Vagina (tissue), 2 donors: ENCODE measurements at regions not wholly inside any gene's neighbourhood (a gene's known extent, or its start where the extent isn't known, plus 50 kb on each side); places are given as distances from the start of the nearest gene placed in this dataset.

Experiments
- DNase-seq, 2 donors: peaks; one replicate each; pipeline ENCODE4 v3.0.0-alpha.2; 2017; ENCODE audit errors: extremely low spot score in 2 of 2
- H3K27ac ChIP-seq: fragments of 200-600 bp; sonication (generic); one replicate; pipeline ENCODE4 v1.5.1; 2019
- H3K27me3 ChIP-seq: fragments of 200-600 bp; sonication (generic); one replicate; pipeline ENCODE4 v1.5.1; 2019
- H3K36me3 ChIP-seq, 2 donors: fragments of 200-600 bp; sonication (generic); one replicate each; pipeline ENCODE4 v1.5.1; 2017 to 2019
- H3K4me1 ChIP-seq: fragments of 200-600 bp; sonication (generic); one replicate; pipeline ENCODE4 v1.5.1; 2019
- H3K4me3 ChIP-seq, 2 donors: fragments of 200-600 bp; sonication (generic); 1 replicate in 1 of 2; 2 replicates in 1 of 2; pipeline ENCODE4 v1.5.1; 2016 to 2019
- H3K9me3 ChIP-seq: fragments of 200-600 bp; sonication (generic); one replicate; pipeline ENCODE4 v1.5.1; 2019
- POLR2A ChIP-seq, 2 donors: fragments of 450-650 bp; IDR thresholded peaks; one replicate each; pipeline ENCODE4 v1.6.1; 2017; ENCODE audit warnings: antibody characterized with exemption in 2 of 2, mild to moderate bottlenecking in 2 of 2, moderate library complexity in 2 of 2
- POLR2AphosphoS5 ChIP-seq, 2 donors: sonication (generic); formaldehyde crosslinking; IDR thresholded peaks; one replicate each; pipeline ENCODE4 v1.9.0; 2017; ENCODE audit warnings: antibody characterized with exemption in 2 of 2, mild to moderate bottlenecking in 2 of 2, low read depth in 1 of 2; ENCODE audit not compliant: insufficient read depth in 1 of 2
- intact Hi-C: fragments of 100-400 bp; cut with DNase I; formaldehyde crosslinking; loops from one replicate; pipeline ENCODE4 v1.15.1; 2023
- TF ChIP-seq, protein P1 (sequence below), 3 experiments: fragments of 450-650 bp in 2 of 3; fragments of 200-600 bp in 1 of 3; sonication (generic) in 1 of 3; IDR thresholded peaks; one replicate each; pipeline ENCODE4 v1.5.1; 2017 to 2019; ENCODE audit warnings: antibody characterized with exemption in 3 of 3, mild to moderate bottlenecking in 2 of 3, moderate library complexity in 2 of 3

DNA sequence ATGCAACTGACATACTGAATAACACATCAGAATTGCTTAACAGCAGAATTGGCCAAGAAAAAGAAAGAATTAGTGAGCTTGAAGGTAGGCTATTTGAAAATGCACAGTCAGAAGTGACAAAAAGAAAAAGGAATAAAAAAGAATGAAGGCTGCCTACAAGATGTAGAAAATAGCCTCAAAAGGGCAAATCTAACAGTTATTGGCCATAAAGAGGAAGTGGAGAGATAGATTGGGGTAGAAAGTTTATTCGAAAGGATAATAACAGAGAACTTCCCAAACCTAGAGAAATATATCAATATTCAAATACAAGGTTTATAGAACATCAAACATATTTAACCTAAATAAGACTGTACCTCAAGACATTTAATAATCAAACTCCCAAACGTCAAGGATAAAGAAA, 67.5 kb downstream of the ATP6V1G3 start:
- Histone ChIP-seq H3K27ac (no peak overlapping the region), H3K4me1 (no peaks in the 10 kb centered on the region), H3K27me3 (no peaks in the 10 kb centered on the region), H3K4me3 (no peak overlapping the region), H3K9me3 (no peaks in the 10 kb centered on the region), H3K36me3 (no peaks in the 10 kb centered on the region)
- intact Hi-C loops = no loop called here
- no peak for TF ChIP-seq POLR2A (IDR thresholded peaks at IDR 0.05)
- TF ChIP-seq, protein P1, sequence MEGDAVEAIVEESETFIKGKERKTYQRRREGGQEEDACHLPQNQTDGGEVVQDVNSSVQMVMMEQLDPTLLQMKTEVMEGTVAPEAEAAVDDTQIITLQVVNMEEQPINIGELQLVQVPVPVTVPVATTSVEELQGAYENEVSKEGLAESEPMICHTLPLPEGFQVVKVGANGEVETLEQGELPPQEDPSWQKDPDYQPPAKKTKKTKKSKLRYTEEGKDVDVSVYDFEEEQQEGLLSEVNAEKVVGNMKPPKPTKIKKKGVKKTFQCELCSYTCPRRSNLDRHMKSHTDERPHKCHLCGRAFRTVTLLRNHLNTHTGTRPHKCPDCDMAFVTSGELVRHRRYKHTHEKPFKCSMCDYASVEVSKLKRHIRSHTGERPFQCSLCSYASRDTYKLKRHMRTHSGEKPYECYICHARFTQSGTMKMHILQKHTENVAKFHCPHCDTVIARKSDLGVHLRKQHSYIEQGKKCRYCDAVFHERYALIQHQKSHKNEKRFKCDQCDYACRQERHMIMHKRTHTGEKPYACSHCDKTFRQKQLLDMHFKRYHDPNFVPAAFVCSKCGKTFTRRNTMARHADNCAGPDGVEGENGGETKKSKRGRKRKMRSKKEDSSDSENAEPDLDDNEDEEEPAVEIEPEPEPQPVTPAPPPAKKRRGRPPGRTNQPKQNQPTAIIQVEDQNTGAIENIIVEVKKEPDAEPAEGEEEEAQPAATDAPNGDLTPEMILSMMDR (IDR thresholded peaks at IDR 0.05) = no peak
- no peak for TF ChIP-seq POLR2AphosphoS5 (IDR thresholded peaks at IDR 0.05; ENCODE audit: insufficient read depth in 1 of 2, low read depth in 1 of 2)
- no peak for DNase-seq

DNA sequence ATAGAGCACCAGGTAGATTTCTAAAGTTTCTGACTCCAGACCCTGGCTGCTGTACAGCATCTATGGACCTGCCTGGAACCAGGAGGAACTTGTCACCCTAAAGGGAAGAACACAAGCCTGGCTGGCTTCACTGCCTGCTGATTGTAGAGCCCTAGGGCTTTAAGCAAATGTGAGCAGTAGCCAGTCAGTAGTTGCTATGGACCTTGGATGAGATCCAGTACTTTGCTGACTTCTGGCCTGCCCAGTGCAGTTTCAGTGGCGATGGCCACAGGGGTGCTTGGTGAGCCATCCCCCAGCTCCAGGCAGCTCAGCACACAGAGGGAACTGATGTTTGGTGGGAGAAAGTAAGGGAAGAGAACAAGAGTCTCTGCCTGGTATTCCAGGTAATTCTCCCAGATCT, 68.4 kb downstream of the ATP6V1G3 start:
- DNase-seq = no peak
- H3K4me1 ChIP-seq = no peaks in the 10 kb centered on the region
- H3K36me3 ChIP-seq = no peaks in the 10 kb centered on the region
- no peaks in the 10 kb centered on the region for H3K27me3 ChIP-seq
- TF ChIP-seq, protein P1 (IDR thresholded peaks at IDR 0.05) = no peak
- no peak for TF ChIP-seq POLR2AphosphoS5 (IDR thresholded peaks at IDR 0.05; ENCODE audit: insufficient read depth in 1 of 2, low read depth in 1 of 2)
- no peak for TF ChIP-seq POLR2A (IDR thresholded peaks at IDR 0.05)
- intact Hi-C loops = no loop called here
- no peak overlapping the region for H3K27ac ChIP-seq
- no peak overlapping the region for H3K4me3 ChIP-seq
- no peaks in the 10 kb centered on the region for H3K9me3 ChIP-seq

DNA sequence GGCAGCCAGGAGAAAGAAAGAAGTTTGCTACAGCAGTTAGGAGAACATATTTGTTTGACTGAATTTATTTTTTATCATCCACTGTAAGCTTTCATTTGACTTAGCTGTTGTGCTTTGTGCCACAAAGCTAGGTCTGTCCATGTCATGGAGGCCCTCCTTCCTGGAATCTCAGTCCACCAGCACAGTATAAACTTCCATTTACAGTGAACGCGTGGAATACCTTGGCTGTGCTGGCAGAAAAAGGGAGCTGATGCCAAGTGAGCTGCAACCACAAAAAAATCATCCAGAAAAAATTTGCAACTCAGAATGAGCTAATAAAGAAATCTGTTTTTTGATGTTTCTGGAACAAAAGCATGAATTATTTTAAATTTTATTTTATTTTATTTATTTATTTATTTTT, 72.6 kb downstream of the ATP6V1G3 start:
- Histone ChIP-seq H3K9me3 (no peaks in the 10 kb centered on the region), H3K4me3 (no peak overlapping the region), H3K27ac (no peak overlapping the region), H3K36me3 (no peaks in the 10 kb centered on the region), H3K4me1 (no peaks in the 10 kb centered on the region), H3K27me3 (no peaks in the 10 kb centered on the region)
- no peak for DNase-seq
- intact Hi-C loops = no loop called here
- TF ChIP-seq, protein P1 (IDR thresholded peaks at IDR 0.05) = no peak
- TF ChIP-seq POLR2AphosphoS5 (IDR thresholded peaks at IDR 0.05; ENCODE audit: insufficient read depth in 1 of 2, low read depth in 1 of 2) (no peak), POLR2A (IDR thresholded peaks at IDR 0.05) (no peak)

DNA sequence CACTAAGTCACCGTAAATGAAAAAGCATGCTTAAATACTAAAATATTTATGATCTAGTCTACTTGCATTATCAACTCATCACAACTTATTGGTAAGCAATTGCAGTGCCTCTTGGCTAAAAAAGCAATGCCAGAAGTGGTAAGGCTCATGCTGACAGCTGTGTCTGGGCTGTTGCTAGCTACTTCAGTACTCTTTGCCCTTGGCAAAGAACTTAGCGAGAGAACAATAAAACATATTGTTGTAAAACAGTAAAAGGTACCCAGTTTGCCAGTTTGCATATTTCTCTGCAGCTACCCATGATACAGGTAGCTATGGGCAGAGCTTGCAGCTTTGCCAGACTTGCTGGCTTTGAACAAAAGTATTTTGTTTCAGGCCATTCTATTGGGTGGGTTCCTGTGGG, 73.1 kb downstream of the ATP6V1G3 start:
- H3K4me1 ChIP-seq = no peaks in the 10 kb centered on the region
- DNase-seq = no peak
- no peaks in the 10 kb centered on the region for H3K36me3 ChIP-seq
- no peak overlapping the region for H3K4me3 ChIP-seq
- H3K27me3 ChIP-seq = no peaks in the 10 kb centered on the region
- TF ChIP-seq, protein P1 (IDR thresholded peaks at IDR 0.05) = no peak
- intact Hi-C loops = no loop called here
- no peak overlapping the region for H3K27ac ChIP-seq
- H3K9me3 ChIP-seq = no peaks in the 10 kb centered on the region

DNA sequence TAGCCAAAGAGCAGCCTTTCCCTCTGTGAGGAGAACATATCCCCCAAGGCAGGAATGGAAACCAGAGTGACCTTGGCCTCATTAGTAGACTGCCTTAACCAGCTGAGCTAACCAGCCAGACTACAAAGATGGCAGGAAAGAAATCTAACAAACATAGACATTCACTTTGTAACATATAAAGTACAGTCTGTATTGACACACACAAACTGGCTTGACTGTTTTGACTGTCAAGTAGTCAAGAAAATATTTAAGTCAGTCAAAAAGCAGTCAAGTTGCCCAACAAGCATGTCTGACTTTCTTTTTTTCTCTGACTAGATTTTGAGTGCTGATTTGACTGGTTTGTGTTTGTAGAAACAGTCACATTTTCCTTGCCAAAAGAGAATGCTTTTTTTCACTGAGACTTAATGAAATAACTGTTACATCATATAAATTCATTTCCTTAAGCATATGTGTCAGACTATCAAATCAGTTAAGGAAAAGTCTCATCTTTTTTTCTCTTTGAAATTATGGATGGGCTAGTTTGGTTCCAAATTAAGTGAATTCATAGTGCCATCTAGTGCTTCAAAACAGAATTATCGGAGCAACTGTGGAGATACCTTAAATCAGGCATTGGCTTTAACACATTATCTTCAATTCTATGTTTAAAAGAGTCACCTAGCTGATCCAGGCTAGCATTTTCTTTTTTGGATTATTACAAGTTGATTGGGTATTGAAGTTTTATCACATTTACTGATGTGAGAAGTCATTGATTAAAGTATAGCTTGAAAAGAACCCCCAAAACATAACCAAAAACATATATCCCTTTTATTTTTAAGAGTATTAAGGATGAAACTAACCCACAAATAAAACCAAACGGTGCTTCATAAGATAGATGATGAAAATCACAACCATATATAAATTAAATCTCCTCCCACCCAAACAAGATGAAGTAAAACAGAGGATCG, 75.0 kb downstream of the ATP6V1G3 start:
- H3K4me3 ChIP-seq = no peak overlapping the region
- no peak overlapping the region for H3K27ac ChIP-seq
- H3K36me3 ChIP-seq = no peaks in the 10 kb centered on the region
- H3K27me3 ChIP-seq = no peaks in the 10 kb centered on the region
- TF ChIP-seq POLR2AphosphoS5 (IDR thresholded peaks at IDR 0.05; ENCODE audit: insufficient read depth in 1 of 2, low read depth in 1 of 2) (no peak), POLR2A (IDR thresholded peaks at IDR 0.05) (no peak)
- TF ChIP-seq, protein P1 (IDR thresholded peaks at IDR 0.05) = peak in 1 of 3 experiments; percentile 49
- no peaks in the 10 kb centered on the region for H3K9me3 ChIP-seq
- H3K4me1 ChIP-seq = no peaks in the 10 kb centered on the region
- intact Hi-C loops = no loop called here
- no peak for DNase-seq
